GM12875 (cell line): ENCODE measurements at regions not wholly inside any gene's neighbourhood (a gene's known extent, or its start where the extent isn't known, plus 50 kb on each side); places are given as distances from the start of the nearest gene placed in this dataset.

Experiments
- H3K4me3 ChIP-seq: one replicate; pipeline ENCODE4 v1.5.1; 2011; ENCODE audit warnings: low read depth, low read length, control low read depth
- CTCF ChIP-seq: IDR thresholded peaks from 2 replicates; pipeline ENCODE4 v1.5.1; 2011; ENCODE audit warnings: low read depth, mild to moderate bottlenecking, control low read depth, inconsistent platforms, low read length, moderate library complexity, borderline replicate concordance; ENCODE audit not compliant: insufficient read depth

GRCh38 chr14:29451941-29452340 lies 475.7 kb downstream of the PRKD1 start:
- TF ChIP-seq CTCF: no peak
- no peak overlapping the region for H3K4me3 ChIP-seq

DNA sequence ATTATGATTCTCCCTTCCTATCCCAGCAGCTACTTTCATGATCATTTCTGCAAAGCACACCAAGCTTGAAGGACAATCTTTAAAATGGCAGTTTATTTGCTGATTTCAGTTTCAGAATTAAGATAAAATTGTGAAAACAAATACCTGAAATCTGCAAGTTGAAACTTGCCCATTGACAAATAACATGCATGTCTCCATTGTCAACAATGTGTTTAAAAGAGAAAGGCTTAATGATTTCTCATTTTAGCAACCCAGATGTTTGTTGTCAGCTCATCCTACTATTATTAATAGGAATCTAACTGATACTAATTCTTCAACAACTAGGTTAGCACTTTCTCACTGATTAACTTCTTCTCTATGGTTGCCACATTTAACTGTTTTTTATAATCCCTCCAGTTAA lies 474.6 kb downstream of the PRKD1 start:
- H3K4me3 ChIP-seq: no peak overlapping the region
- no peak for TF ChIP-seq CTCF

DNA sequence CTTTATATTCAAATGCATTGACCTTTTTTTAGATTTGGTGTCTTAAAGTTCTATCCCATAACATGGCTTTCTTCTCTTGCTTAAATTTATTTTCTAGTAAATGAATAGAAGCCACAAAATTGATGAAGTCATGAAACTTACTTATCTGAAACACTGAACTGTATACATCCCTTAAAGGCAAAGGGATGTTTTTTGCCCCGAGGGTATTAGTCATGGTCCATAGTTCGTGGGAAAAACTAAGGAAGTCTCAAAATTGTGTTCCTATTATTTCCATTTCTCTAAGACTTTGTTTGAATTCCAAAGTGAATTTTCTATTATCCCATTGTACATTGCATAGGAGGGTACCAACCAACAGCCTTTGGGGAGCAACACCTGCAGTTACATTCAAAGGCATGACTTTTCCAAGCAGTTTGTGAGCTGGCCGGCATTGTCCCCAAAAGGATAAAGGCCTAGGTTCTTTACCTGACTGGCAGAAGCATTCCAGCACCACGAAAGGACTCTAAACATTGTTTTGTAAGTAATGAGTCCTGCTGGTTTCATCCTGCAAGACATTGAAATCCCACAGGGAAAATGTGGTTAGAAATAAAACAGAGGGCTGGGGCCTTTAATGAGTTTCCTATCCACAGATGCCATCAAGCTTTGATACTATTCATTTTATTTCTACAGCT lies 473.5 kb downstream of the PRKD1 start:
- TF ChIP-seq CTCF: no peak

GRCh38 chr14:29458547-29458946 lies 469.1 kb downstream of the PRKD1 start:
- no peak for TF ChIP-seq CTCF
- H3K4me3 ChIP-seq: no peak overlapping the region

More for the DNA sequence above, 473.5 kb downstream of the PRKD1 start:
- H3K4me3 ChIP-seq: no peak overlapping the region

DNA sequence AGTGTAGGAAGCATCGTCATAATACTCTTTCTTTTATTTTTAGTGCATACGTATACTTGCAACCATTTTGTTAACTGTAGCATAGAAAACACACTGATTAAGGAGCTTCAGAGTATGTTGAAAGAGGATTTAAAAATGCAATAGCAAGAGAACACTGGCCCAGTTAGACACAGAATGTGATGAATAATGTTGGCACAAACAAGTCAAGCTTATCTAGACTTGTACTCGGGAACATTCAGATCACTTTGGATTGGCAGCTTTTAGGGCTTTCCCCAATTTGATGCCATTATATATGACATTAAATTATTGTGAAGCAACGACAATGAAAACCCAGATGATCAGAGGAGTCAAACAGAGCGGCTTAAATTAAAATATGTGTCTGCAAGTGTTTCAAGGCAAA lies 468.1 kb downstream of the PRKD1 start:
- TF ChIP-seq CTCF: no peak
- no peak overlapping the region for H3K4me3 ChIP-seq

DNA sequence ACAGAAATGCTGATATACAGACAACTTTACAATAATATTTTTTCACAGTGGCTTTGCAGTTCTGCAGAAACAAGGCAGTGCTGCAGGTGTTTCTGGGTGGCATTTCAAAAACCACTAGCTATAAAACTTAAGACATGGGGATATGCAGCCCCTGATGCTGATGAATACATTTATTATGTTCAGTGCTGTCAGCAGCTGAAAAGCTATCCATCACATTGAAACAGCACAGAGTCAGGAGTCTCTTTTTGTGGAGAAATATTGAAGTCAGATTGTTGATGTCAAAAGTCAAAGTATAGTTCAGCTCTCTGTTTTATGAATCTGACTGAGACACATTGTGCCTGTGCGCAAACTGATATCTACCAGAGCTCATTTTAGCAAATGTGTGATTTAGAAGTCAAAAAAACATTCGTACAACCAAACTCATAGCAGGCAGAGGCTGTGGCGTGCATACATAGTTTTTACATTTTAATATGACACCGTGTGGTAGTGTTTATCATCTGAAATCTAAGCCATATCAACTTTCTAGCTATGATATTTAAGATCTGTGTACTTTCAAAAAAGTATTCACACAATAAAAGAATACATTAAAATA lies 467.6 kb downstream of the PRKD1 start:
- no peak overlapping the region for H3K4me3 ChIP-seq
- no peak for TF ChIP-seq CTCF

DNA sequence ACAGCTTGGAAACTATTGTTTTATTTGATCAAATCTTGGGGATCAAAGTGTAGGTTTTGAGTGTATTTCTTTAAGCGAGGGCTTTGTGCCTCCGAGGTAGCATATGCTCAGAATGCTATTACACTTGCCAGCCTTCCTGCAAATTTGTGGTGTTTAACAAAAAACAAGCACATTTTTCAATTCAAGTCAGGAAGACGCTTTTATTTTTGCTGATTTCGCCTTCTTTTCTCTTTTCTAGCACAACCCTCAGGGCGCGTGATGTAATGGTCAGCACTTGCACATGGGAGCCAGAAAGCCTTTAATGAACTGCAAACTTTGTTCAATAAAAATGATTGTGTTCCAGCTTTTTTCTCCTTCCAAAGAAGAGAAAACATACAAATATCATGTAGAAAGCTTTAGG lies 466.5 kb downstream of the PRKD1 start:
- no peak overlapping the region for H3K4me3 ChIP-seq
- TF ChIP-seq CTCF: no peak
